ENCODE measurements at regions not wholly inside any gene's neighbourhood (a gene's known extent, or its start where the extent isn't known, plus 50 kb on each side); places are given as distances from the start of the nearest gene placed in this dataset.
"Not testable (repeated sequence)": the region's sequence is repeated elsewhere in the genome, so short reads cannot be mapped to it uniquely, and the experiment has no call there.

- DNase-seq (ENCODE audit: low read depth in 2 of 2), result no peak
Observed at GRCh38 chr2:194992648-194993047, 664.4 kb upstream of the SLC39A10 start.

- DNase-seq (ENCODE audit: low read depth in 2 of 2), result no peak
Observed at GRCh38 chr2:194985258-194985657, 671.8 kb upstream of the SLC39A10 start.

GRCh38 chr2:194962254-194962653 is 694.8 kb upstream of the SLC39A10 start:
- DNase-seq (ENCODE audit: low read depth in 2 of 2), result no peak

- DNase-seq (ENCODE audit: low read depth in 2 of 2), result no peak
Observed at GRCh38 chr2:194954218-194954617, 702.8 kb upstream of the SLC39A10 start.

GRCh38 chr2:194946826-194947225 is 710.2 kb upstream of the SLC39A10 start:
- DNase-seq (ENCODE audit: low read depth in 2 of 2), result no peak

- no peak for DNase-seq (ENCODE audit: low read depth in 2 of 2)
Observed at GRCh38 chr2:194938066-194938465, 719.0 kb upstream of the SLC39A10 start.

GRCh38 chr2:194927489-194927888 is 729.5 kb upstream of the SLC39A10 start:
- no peak for DNase-seq (ENCODE audit: low read depth in 2 of 2)

- DNase-seq (ENCODE audit: low read depth in 2 of 2), result no peak
Observed at GRCh38 chr2:194926873-194927272, 730.2 kb upstream of the SLC39A10 start.

- no peak for DNase-seq (ENCODE audit: low read depth in 2 of 2)
Observed at GRCh38 chr2:194925742-194926141, 731.3 kb upstream of the SLC39A10 start.

- no peak for DNase-seq (ENCODE audit: low read depth in 2 of 2)
Observed at GRCh38 chr2:194917519-194917918, 739.5 kb upstream of the SLC39A10 start.

- no peak for DNase-seq (ENCODE audit: low read depth in 2 of 2)
Observed at GRCh38 chr2:194915485-194915884, 741.5 kb upstream of the SLC39A10 start.

GRCh38 chr2:194907569-194907968 is 749.5 kb upstream of the SLC39A10 start:
- DNase-seq (ENCODE audit: low read depth in 2 of 2), result no peak

GRCh38 chr2:194896871-194897270 is 760.2 kb upstream of the SLC39A10 start:
- no peak for DNase-seq (ENCODE audit: low read depth in 2 of 2)

- no peak for DNase-seq (ENCODE audit: low read depth in 2 of 2)
Observed at GRCh38 chr2:194883711-194884110, 773.3 kb upstream of the SLC39A10 start.

- no peak for DNase-seq (ENCODE audit: low read depth in 2 of 2)
Observed at GRCh38 chr2:194870974-194871535, 786.0 kb upstream of the SLC39A10 start.

GRCh38 chr2:194867328-194867727 is 789.7 kb upstream of the SLC39A10 start:
- no peak for DNase-seq (ENCODE audit: low read depth in 2 of 2)

GRCh38 chr2:194854941-194855340 is 802.1 kb upstream of the SLC39A10 start:
- no peak for DNase-seq (ENCODE audit: low read depth in 2 of 2)

GRCh38 chr2:194842871-194843270 is 814.2 kb upstream of the SLC39A10 start:
- no peak for DNase-seq (ENCODE audit: low read depth in 2 of 2)

GRCh38 chr2:194834371-194834770 is 822.7 kb upstream of the SLC39A10 start:
- not testable (repeated sequence) for DNase-seq (ENCODE audit: low read depth in 2 of 2)

GRCh38 chr2:194826241-194826640 is 830.8 kb upstream of the SLC39A10 start:
- no peak for DNase-seq (ENCODE audit: low read depth in 2 of 2)

GRCh38 chr2:194824450-194824849 is 832.6 kb upstream of the SLC39A10 start:
- DNase-seq (ENCODE audit: low read depth in 2 of 2), result no peak

GRCh38 chr2:194822657-194823056 is 834.4 kb upstream of the SLC39A10 start:
- no peak for DNase-seq (ENCODE audit: low read depth in 2 of 2)

- no peak for DNase-seq (ENCODE audit: low read depth in 2 of 2)
Observed at GRCh38 chr2:194822097-194822496, 834.9 kb upstream of the SLC39A10 start.

- no peak for DNase-seq (ENCODE audit: low read depth in 2 of 2)
Observed at GRCh38 chr2:194819367-194819766, 837.7 kb upstream of the SLC39A10 start.
